DOHH2 (cell line): ENCODE measurements at regions not wholly inside any gene's neighbourhood (a gene's known extent, or its start where the extent isn't known, plus 50 kb on each side); places are given as distances from the start of the nearest gene placed in this dataset.

ENCODE experiments used
- H3F3A ChIP-seq: fragments of 200-600 bp; sonication (generic), shearing (Covaris generic); 2 replicates; pipeline ENCODE4 v1.6.0; 2016; ENCODE audit warnings: antibody characterized with exemption, mild to moderate bottlenecking; ENCODE audit not compliant: control insufficient read depth, insufficient read depth
- H3K27ac ChIP-seq: fragments of 200-600 bp; sonication (generic); 2 replicates; pipeline ENCODE4 v1.5.1; 2014; ENCODE audit warnings: low read depth, mild to moderate bottlenecking, low read length, moderate library complexity
- H3K27me3 ChIP-seq: fragments of 200-600 bp; sonication (generic); 2 replicates; pipeline ENCODE4 v1.6.1; 2014; ENCODE audit warnings: mild to moderate bottlenecking, low read length, mixed read lengths; ENCODE audit not compliant: control insufficient read depth
- H3K36me3 ChIP-seq: fragments of 200-600 bp; sonication (generic); 2 replicates; pipeline ENCODE4 v1.6.1; 2014; ENCODE audit warnings: mild to moderate bottlenecking, low read length, moderate library complexity, mixed read lengths; ENCODE audit not compliant: control insufficient read depth
- H3K4me1 ChIP-seq: fragments of 200-600 bp; sonication (generic); 2 replicates; pipeline ENCODE4 v1.6.1; 2014; ENCODE audit warnings: mild to moderate bottlenecking, low read length, mixed read lengths; ENCODE audit not compliant: control insufficient read depth
- H3K4me2 ChIP-seq: fragments of 200-600 bp; sonication (generic); 2 replicates; pipeline ENCODE4 v1.6.0; 2014; ENCODE audit warnings: mild to moderate bottlenecking, low read length, moderate library complexity
- H3K4me3 ChIP-seq: fragments of 200-600 bp; sonication (generic); 2 replicates; pipeline ENCODE4 v1.5.1; 2014; ENCODE audit warnings: mild to moderate bottlenecking, low read length, mixed read lengths
- H3K79me2 ChIP-seq: fragments of 200-600 bp; sonication (generic); 2 replicates; pipeline ENCODE4 v1.6.1; 2014; ENCODE audit warnings: mild to moderate bottlenecking, low read length, mixed read lengths; ENCODE audit not compliant: control insufficient read depth
- H3K9me2 ChIP-seq: fragments of 200-600 bp; sonication (generic); replicated peaks from 2 replicates; pipeline ENCODE4 v1.6.1; 2014; ENCODE audit warnings: mild to moderate bottlenecking, low read length, mixed read lengths; ENCODE audit not compliant: control insufficient read depth
- H3K9me3 ChIP-seq: fragments of 200-600 bp; sonication (generic); 2 replicates; pipeline ENCODE4 v1.6.1; 2014; ENCODE audit warnings: antibody characterized with exemption, low read length, mixed read lengths; ENCODE audit not compliant: control insufficient read depth, insufficient read depth
- H4K20me1 ChIP-seq: fragments of 200-600 bp; sonication (generic); 2 replicates; pipeline ENCODE4 v1.6.0; 2014; ENCODE audit warnings: low read depth, mild to moderate bottlenecking, antibody characterized with exemption, low read length, moderate library complexity; ENCODE audit not compliant: control insufficient read depth, insufficient read depth
- CTCF ChIP-seq: fragments of 200-600 bp; sonication (generic); IDR thresholded peaks from one replicate; pipeline ENCODE4 v1.5.1; 2014; ENCODE audit warnings: antibody characterized with exemption, mild to moderate bottlenecking, low read depth, low read length; ENCODE audit not compliant: poor library complexity, severe bottlenecking
- EZH2phosphoT487 ChIP-seq: fragments of 200-600 bp; sonication (generic); IDR thresholded peaks from 2 replicates; pipeline ENCODE4 v1.6.1; 2017; ENCODE audit warnings: borderline replicate concordance, mild to moderate bottlenecking, antibody characterized with exemption, low read length, moderate library complexity, mixed read lengths

GRCh38 chr2:147740211-147740927 lies 104.5 kb upstream of the ACVR2A start:
- Histone ChIP-seq H4K20me1 (no peaks in the 10 kb centered on the region), H3F3A (no peaks in the 10 kb centered on the region), H3K4me1 (no peaks in the 10 kb centered on the region), H3K4me2 (no peak overlapping the region), H3K9me3 (no peaks in the 10 kb centered on the region), H3K27ac (no peak overlapping the region), H3K9me2 (no peaks in the 10 kb centered on the region), H3K79me2 (no peaks in the 10 kb centered on the region), H3K27me3 (no peaks in the 10 kb centered on the region), H3K4me3 (no peak overlapping the region), H3K36me3 (no peaks in the 10 kb centered on the region)
- TF ChIP-seq EZH2phosphoT487 (no peak), CTCF (no peak)

- H3K36me3 ChIP-seq = no peaks in the 10 kb centered on the region
- TF ChIP-seq EZH2phosphoT487 (no peak), CTCF (no peak)
- H3K4me2 ChIP-seq = no peak overlapping the region
- no peaks in the 10 kb centered on the region for H3K9me3 ChIP-seq
- no peak overlapping the region for H3K4me3 ChIP-seq
- no peaks in the 10 kb centered on the region for H3K79me2 ChIP-seq
- H3K27me3 ChIP-seq = no peaks in the 10 kb centered on the region
- H3K9me2 ChIP-seq = no peaks in the 10 kb centered on the region
- H4K20me1 ChIP-seq = no peaks in the 10 kb centered on the region
- H3K27ac ChIP-seq = no peak overlapping the region
- H3F3A ChIP-seq = no peaks in the 10 kb centered on the region
- no peaks in the 10 kb centered on the region for H3K4me1 ChIP-seq
These were observed 105.3 kb upstream of the ACVR2A start for GRCh38 chr2:147739508-147739907.

GRCh38 chr2:147718831-147719230 lies 126.0 kb upstream of the ACVR2A start:
- Histone ChIP-seq H3K9me3 (no peaks in the 10 kb centered on the region), H3F3A (no peaks in the 10 kb centered on the region), H3K36me3 (no peaks in the 10 kb centered on the region), H3K79me2 (no peaks in the 10 kb centered on the region), H3K4me2 (no peak overlapping the region), H3K4me1 (no peaks in the 10 kb centered on the region), H3K27me3 (no peaks in the 10 kb centered on the region), H4K20me1 (no peaks in the 10 kb centered on the region), H3K27ac (no peak overlapping the region), H3K4me3 (no peak overlapping the region), H3K9me2 (no peaks in the 10 kb centered on the region)
- TF ChIP-seq EZH2phosphoT487 (no peak), CTCF (no peak)
